ENCODE measurements at regions not wholly inside any gene's neighbourhood (a gene's known extent, or its start where the extent isn't known, plus 50 kb on each side); places are given as distances from the start of the nearest gene placed in this dataset.
A peak's percentile ranks its signal among the peaks of the same experiment; 100 is the strongest.

- DNase-seq (ENCODE audit: low spot score), result no peak
Measured at GRCh38 chr10:43820663-43821062, 172.0 kb upstream of the ZNF32 start.

DNA sequence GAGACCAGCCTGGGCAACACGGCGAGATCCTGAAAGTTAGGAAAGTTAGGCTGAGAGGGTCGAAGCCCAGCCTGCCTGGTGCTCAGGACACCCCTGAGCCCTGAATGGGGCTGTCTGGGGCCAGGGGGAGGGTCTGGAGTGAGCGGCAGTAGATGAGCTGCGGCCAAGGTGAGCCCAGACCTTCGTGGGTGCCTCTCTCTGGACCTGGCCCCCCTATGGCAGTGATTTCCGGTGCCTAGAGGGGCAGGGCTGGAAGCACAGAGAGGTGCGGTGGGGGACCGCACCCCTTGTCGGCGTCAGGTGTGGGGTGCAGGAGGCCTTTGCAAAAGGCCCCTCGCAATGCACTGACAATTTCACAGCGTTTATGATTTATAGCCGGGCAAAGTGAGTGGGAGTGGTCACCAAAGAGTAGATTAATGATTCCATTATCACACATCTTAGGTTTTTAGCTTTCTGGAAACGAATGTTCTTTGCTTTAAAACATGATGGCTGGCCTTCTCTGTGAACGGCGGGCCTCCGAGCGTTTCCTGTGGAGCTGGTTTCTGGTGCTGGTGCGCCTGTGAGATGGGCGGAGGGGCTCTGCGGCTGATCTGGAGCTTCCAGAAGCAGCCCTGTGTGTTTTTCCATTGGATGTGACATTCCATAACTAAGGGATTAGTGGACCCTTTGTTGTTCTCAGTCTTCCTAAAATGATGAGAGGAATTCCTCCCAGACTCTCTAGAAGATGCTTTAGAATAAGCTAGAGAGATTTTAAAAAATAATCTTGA, 171.0 kb upstream of the ZNF32 start:
- DNase-seq (ENCODE audit: low spot score), result no peak

DNA sequence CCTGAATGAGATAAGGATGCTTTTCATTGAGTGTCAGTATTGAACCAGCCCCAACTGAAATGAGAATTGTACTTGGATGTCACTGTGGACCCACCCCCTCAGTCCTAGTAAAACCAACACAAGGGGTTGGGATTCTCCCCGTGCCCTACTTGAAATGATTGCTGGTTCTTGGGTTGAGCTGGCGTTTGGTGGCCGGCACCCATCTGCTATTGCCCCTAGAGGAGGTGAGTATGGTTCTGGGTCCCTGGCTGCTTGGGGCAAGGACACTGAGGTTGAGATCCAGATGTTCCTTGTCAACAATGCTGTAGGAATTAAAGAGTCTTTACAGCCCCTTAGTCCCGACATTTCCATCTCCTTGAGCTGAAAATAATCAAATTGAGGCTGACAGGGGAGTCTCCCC, 170.0 kb upstream of the ZNF32 start:
- DNase-seq (ENCODE audit: low spot score), result no peak

DNA sequence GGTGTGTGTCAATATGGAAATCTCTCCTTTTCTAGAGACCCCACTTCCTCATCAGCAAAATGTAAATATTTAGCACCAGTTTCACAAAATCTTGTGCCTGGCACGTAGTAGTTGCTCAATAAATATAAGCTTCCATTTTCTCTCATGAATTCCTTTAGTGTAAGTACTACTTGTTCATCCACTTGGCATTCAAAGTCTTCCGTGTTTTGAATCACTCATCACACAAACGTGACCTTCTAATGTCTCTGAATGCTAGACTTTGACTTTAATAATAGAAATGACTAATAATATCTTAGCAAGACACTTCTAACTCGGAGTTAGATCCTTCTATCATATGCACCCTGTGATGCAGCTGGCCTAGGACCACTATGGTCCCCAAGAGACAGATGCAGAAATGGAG, 168.7 kb upstream of the ZNF32 start:
- no peak for DNase-seq (ENCODE audit: low spot score)

GRCh38 chr10:43816351-43817321, 168.0 kb upstream of the ZNF32 start:
- peak; percentile 68 for DNase-seq (ENCODE audit: low spot score)

- DNase-seq (ENCODE audit: low spot score), result no peak
Measured at GRCh38 chr10:43815181-43815885, 166.7 kb upstream of the ZNF32 start.

DNA sequence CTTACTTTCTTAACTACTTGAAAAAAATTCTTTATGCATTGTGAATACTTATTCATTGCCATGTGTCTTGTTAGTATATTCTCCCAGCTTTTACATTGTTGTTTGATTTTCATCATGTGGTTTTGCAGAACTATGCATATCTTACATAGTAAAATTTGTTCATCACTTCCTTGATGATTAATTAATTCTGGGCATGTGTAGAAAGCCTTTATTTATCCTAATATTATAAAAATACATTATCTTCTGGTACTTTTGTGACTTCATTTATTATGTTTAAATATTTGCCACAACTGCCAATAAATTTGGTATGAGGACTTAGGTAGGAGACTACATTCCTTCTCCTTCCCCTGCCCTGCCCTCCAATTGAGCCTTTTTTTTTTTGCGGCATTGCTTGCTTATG, 166.0 kb upstream of the ZNF32 start:
- DNase-seq (ENCODE audit: low spot score), result no peak

DNA sequence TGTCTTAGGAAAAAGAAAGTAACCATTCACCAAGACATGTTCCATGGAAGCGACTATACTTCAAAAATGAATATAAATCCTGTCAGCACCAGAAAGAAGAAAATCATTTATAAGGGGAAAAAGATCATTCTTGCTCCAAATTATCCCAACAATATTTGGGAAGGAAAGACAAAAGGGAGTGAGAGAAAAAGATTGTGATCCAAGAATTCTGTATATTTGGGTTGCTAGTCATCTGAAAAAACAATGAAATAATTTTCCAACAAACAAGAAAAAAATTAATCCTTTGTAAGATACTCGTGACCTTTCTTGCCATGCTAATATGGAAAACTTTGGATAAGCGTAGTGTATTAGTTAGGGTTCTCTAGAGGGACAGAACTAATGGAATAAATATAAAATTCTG, 163.2 kb upstream of the ZNF32 start:
- DNase-seq (ENCODE audit: low spot score), result no peak

DNA sequence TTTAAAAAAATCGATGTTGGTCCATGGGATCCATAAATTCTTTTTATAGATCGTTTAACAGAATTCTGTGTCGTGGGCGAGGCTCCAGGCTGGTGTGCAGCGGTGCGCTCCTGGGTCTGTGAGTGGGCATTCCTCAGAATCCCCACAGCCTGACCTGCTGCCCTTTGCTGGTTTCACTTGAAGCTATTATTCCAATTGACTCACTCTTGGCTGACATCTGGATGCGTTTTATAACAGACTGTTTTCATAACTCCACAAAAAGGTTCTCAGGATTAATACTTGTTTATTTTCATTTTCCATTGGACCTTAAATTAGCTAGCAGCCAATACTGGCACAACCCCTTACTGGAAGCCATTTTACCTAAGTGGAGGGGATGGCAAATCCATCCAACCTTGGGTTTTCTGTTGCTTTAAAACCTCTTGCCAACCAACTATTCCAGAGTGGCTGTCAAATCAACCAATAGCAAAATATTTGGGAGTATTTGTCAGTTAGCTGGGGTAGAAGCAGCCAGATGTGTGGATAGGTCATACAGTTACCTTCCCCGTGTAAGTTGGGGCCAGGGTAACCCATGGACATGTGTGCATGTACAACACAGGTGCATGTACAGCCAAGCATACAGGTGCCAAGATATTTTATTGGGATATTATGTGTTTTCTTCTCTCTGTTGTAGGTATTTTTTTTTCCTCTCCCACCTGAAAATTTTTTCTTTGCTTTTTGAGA, 160.7 kb upstream of the ZNF32 start:
- peak; percentile 75 for DNase-seq (ENCODE audit: low spot score)

- DNase-seq (ENCODE audit: low spot score), result no peak
Measured at GRCh38 chr10:43808136-43808535, 159.5 kb upstream of the ZNF32 start.

DNA sequence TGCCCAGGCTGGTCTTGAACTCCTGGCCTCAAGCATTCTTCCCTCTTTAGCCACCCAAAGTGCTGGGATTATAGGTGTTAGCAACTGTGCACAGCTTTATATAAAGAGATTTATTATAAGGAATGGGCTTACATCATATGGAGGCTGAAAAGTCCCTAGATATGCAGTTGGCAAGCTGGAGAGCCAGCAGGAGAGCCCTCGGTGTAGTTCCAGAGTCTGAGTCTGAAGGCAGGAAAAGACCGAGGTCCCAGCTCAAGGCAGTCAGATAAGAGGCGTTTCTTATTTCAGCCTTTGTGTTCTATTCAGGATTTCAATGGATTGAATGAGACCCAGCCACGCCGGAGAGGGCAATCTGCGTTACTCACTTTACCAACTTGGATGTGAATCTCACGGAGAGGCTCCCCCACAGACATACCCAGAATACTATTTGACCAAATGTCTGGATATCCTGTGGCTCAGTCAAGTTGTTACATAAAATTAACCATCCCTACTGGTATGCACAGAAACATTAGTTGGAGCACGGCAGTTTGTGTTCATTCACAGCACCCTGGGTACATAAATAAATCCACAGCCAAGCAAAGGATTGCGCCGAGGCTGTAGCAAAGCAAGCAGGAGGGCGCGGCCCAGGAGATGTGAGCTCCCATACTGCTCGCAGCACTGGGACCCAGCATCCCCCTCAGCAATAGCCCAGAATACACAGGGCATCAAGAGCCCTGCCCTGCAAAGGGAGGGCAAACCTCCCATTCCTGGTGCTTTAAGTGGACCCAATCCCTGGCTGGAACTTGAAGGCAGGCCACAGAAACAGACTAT, 158.4 kb upstream of the ZNF32 start:
- DNase-seq (ENCODE audit: low spot score), result no peak

DNA sequence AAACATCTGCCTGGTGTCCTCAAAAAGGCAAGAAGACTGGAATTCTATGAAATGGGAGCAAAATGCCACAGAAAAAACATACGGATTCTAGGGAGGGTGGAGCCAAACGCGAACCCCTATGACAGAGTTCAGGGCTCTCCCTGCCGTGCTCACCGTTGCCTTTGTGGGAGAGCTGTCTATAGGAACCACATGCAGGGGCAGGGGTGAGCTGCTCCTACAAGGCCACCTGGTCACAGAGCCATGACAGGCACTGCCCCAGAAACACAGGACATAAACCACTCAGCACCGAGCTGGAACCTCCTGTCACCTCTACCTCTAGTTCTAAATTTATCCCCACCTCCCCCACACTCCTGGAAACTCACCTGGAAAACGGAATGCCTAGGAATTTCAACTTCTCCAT, 155.1 kb upstream of the ZNF32 start:
- DNase-seq (ENCODE audit: low spot score), result no peak

DNA sequence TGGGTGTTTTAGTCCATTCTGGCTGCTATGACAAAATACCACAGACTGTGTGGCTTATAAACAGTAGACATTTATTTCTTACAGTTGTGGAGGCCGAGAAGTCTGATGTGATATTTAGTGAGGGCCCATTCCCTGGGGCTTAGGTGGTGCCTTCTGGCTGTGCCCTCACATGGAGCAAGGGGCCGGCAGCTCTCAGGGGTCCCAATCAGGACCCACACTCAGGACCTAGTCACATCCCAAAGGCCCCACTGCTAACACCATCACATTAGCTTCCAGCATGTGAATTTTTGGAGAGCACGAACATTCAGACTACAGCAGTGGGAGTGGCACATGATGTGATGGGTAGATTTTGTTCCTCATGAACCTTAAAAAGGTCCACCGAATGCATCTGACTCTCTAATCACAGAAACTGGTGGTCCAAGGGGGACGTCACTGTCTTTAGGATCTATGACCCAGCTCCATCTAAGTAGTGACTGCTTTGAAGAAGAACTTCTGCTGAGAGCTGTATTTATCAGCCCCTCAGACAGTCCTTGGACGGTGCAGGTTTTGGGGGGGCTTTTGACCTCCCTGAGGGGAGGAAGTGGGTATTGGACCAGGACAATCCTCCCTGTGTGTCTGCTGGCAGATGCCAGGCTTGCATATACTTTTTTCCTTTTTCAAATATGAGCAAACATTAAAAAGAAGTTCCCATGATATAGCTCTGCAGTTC, 154.5 kb upstream of the ZNF32 start:
- no peak for DNase-seq (ENCODE audit: low spot score)

DNA sequence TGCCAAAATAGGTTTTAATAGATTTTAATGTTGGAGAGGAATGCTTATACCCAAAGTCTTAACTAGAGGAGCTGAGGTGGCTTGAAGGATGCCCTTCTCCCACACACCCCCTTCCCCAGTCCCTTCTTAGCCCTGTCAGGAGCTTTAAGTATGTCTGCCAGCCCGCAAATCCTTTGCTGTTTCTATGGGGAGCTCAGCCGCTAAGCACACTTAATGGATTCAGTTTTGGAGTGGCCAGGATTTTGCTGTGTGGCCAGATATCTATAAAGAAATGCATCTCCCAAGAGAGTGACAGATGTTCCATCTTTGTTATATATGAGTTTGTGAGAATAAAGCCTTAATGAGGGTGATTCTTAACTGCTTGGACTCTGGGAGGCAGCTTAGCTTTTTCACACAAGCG, 152.9 kb upstream of the ZNF32 start:
- no peak for DNase-seq (ENCODE audit: low spot score)

DNA sequence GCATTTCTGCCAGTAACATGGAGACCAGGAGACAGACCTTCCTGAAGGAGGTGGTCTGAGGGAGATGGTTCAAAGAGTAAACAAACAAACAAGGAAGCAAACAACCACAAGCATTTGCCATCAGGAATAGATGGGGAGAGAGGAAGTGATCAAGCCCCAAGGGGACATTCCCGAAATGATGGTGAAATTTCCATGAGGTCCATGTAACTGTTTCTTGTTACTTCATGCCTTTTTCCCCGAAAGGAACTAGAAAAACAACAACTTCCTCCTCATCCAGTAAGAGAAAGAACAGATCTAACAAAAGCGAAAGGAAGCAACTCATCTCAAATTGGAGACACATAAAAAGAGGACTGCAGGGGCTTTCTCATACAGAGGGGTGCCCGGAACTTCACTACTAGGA, 152.5 kb upstream of the ZNF32 start:
- DNase-seq (ENCODE audit: low spot score), result no peak

- DNase-seq (ENCODE audit: low spot score), result no peak
Measured at GRCh38 chr10:43796781-43797180, 148.1 kb upstream of the ZNF32 start.

DNA sequence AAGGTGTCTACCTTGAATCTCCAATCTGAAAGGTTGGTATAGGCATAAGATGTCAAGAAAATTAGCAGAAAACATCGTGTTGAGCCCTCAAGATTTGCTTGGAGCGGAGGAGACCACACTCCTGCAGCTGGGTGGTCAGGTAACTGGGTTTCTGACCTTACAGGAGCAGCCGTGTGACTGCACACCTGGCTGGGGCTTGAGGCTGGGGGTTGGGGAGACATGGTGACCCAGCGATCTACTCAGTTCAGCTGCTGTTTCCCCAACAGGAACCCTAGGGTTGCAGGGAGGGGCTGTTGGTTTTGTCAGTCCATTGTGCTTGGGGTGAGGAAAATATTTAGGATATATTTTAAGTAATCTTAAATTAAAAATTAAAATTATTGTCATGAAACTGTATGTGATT, 147.0 kb upstream of the ZNF32 start:
- DNase-seq (ENCODE audit: low spot score), result no peak

- DNase-seq (ENCODE audit: low spot score), result no peak
Measured at GRCh38 chr10:43795093-43795492, 146.4 kb upstream of the ZNF32 start.

- no peak for DNase-seq (ENCODE audit: low spot score)
Measured at GRCh38 chr10:43794181-43794815, 145.6 kb upstream of the ZNF32 start.

GRCh38 chr10:43793704-43794103, 145.0 kb upstream of the ZNF32 start:
- DNase-seq (ENCODE audit: low spot score), result peak; percentile 68

Measured in H4 (cell line).